Stimulated activated CD4-positive, alpha-beta T cell treated with anti-CD3 and anti-CD28 coated beads, TNF-alpha, amount 100 ng/mL, for 1 hour (primary cell): ENCODE measurements at regions not wholly inside any gene's neighbourhood (a gene's known extent, or its start where the extent isn't known, plus 50 kb on each side); places are given as distances from the start of the nearest gene placed in this dataset.

Experiments used
- DNase-seq, 3 donors: peaks; one replicate each; pipeline ENCODE4 v3.0.0-alpha.2; 2020; ENCODE audit warnings: low read depth in 3 of 3, low spot score in 1 of 3

- no peak for DNase-seq
Measured at GRCh38 chr13:104737713-104738112, 1671.5 kb upstream of the SLC10A2 start.

DNA sequence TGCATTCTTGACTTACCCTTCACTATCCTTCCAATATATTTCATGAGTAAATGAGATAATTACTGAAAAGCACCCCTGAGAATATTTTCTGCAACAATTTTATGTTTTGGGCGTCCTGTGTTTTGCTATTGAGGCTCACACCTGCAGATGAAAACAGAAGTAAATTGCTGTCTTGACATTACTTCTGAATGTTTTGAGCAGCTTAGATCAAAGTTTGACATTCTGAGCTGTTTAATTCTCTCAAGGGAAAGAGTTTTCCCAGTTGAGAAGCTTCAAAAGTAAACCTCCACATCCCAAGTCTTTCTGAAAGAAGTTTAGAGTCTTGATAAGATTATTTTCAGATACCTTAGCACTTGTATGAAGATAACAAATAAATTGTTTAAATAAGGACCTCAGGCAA is 1667.2 kb upstream of the SLC10A2 start:
- no peak for DNase-seq

DNA sequence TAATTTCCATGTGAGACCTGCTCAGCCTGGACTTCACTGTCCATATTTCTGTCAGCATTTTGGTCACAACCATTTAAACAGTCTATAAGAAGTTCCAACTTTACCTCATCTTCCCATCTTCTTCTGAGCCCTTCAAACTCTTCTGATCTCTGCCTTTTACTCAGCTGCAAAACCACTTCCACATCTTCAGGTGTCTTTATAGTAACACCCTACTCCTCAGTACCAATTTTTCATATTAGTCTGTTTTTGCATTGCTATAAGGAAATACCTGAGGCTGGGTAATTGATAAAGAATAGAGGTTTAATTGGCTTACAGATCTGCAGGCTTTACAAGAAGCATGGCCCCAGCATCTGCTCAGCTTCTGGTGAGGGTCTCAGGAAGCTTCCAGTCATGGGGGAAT is 1648.9 kb upstream of the SLC10A2 start:
- DNase-seq: no peak

DNA sequence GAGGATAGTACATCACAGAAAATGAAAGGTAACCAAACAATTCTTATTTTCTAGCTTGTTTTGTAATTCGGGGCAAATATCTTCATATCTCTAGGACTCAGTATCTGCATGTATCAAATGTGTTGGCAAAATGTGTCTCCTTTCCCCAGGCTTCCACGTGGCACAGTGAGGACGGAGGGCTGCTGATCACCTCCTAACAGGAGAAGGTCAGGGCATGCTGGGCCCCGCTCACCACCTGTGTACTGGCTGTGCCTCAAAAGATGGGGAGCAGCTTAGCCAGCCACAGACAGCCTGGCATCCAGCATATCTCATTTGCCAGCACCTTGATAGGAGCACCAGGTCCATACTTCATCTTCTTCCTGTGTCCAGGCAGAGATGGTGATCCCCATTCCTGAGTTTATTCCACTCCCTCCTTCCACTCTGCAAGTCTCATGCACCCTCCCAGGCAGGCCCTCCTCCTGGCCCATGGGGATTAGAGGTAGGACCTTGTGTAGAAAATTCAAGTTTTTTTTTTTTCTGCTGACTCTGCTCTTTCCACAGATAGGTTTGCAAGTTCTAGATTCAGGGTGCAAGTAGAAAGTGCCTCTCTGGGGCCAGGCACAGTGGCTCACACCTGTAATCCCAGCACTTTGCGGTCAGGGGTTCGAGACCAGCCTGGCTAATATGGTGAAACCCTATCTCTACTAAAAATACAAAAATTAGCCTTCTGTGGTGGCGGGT is 1639.0 kb upstream of the SLC10A2 start:
- DNase-seq: no peak

DNA sequence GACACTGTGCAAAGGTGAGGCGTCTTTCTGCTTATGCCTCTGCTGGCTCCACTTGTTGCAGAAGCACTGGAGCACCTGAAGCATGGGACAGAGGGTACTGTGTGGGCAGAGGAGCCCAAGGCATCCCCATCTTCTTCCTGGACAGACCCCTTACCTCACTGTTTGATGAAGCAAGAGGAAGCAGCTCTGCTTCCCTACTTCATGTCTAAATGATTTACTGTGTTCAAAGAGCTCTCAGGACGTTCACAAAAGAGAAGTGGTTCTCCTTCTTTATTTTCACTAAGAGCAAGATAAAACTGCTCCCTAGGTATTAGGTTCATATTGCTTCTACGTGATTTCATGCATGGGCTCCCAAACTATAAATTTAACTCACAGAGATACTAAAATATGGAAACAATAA is 1635.4 kb upstream of the SLC10A2 start:
- DNase-seq: no peak

DNA sequence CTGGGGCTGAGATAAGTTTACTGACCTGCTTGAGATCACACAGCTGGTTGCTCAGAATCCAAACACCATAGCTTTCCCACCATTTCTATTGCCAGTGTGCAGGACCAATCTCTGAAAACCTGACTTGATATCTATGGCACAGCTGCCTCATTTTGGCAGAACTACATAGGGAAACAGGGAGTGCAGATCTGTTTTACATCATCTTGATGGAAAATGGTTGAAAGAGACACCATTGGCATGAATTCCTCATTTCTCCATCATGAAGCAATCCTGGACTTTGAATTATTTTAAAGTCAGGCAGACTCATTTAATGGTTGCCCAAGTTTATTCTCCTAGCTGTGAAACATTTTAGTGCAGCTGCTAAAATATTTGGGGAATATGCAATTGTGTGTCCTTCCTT is 1628.2 kb upstream of the SLC10A2 start:
- DNase-seq: no peak

- no peak for DNase-seq
Measured at GRCh38 chr13:104693126-104693525, 1626.9 kb upstream of the SLC10A2 start.

- DNase-seq: no peak
Measured at GRCh38 chr13:104691767-104692467, 1625.7 kb upstream of the SLC10A2 start.

GRCh38 chr13:104686484-104686883 is 1620.3 kb upstream of the SLC10A2 start:
- DNase-seq: no peak

- DNase-seq: no peak
Measured at GRCh38 chr13:104683789-104684188, 1617.6 kb upstream of the SLC10A2 start.

- no peak for DNase-seq
Measured at GRCh38 chr13:104678161-104678560, 1611.9 kb upstream of the SLC10A2 start.

GRCh38 chr13:104671901-104672300 is 1605.7 kb upstream of the SLC10A2 start:
- DNase-seq: no peak

DNA sequence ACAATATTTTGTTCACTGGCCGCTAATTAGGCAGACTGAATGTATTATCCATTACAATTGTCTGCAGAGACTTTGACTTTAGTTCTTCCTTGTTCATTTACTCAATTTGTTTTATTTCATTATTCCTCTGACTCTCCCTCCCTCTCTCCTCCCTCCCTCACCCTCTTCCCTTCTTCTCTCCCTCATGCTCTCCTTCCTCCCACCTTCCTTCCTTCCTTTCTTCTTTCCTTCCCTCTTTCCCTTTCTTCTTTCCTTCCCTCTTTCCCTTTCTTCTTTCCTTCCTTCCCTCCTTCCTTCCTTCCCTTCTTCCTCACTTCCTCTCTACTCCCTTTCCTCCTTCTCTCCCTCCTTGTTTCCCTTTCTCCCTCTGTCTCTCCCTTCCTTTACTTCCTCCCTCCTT is 1591.0 kb upstream of the SLC10A2 start:
- no peak for DNase-seq

DNA sequence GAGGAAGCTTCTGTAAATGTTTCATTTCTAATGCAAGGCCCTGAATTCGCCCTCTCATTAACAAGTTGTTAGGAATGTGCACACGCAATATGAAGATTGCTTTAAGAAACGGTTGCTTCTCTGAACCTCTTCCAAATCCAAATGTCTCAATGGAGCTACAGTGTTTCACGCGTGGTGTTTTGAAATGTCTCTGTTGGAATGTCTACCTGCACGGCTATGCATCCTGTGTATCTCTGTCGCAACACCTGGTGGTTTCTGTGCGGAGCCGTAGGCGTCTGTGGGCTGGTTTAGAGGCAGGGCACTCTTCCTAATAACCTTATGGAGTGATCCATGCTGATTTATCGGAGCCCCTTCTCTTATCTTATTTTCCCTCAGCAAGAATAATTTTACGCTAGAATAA is 1584.2 kb upstream of the SLC10A2 start:
- DNase-seq: no peak

- no peak for DNase-seq
Measured at GRCh38 chr13:104648291-104648690, 1582.1 kb upstream of the SLC10A2 start.

GRCh38 chr13:104645786-104646185 is 1579.6 kb upstream of the SLC10A2 start:
- no peak for DNase-seq

GRCh38 chr13:104641309-104641708 is 1575.1 kb upstream of the SLC10A2 start:
- no peak for DNase-seq

- DNase-seq: no peak
Measured at GRCh38 chr13:104635879-104636278, 1569.7 kb upstream of the SLC10A2 start.

GRCh38 chr13:104634016-104634415 is 1567.8 kb upstream of the SLC10A2 start:
- no peak for DNase-seq

- no peak for DNase-seq
Measured at GRCh38 chr13:104632736-104633135, 1566.5 kb upstream of the SLC10A2 start.

GRCh38 chr13:104625201-104625600 is 1559.0 kb upstream of the SLC10A2 start:
- no peak for DNase-seq

- DNase-seq: no peak
Measured at GRCh38 chr13:104616990-104617389, 1550.8 kb upstream of the SLC10A2 start.
